ENCODE measurements at regions not wholly inside any gene's neighbourhood (a gene's known extent, or its start where the extent isn't known, plus 50 kb on each side); places are given as distances from the start of the nearest gene placed in this dataset.

DNA sequence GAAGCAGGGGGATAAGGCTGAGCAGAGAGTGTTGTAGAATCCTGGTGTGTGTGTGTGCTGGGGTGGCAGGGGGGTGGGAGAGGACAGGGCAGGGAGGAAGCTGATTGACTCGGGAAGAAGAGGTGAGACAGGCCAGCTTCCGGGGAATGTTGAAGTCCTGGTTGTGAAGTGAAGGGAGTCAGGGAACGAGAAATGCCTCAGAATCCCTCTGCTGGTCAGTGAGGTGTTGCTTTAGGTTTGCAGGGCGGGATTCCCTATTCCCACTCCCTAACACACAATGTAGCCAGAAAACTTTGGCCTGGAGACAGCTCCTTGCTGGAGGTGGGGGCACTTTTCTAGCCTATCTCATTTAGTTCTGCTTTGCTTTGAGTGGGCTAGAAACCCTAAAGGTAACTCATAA is 265.1 kb downstream of the HAUS1 start:
- H3K9ac ChIP-seq (replicated peaks; ENCODE audit: extremely low read depth, insufficient read depth, low read length): no peak overlapping the region
- no peaks in the 10 kb centered on the region for H3K36me3 ChIP-seq (ENCODE audit: control insufficient read depth in 2 of 2, extremely low read depth in 1 of 2, insufficient read depth in 2 of 2, low read length in 2 of 2)
- H3K4me2 ChIP-seq (ENCODE audit: insufficient read depth, low read length): no peak overlapping the region
- intact Hi-C loops (cut with micrococcal nuclease) (no loop called here), dilution Hi-C loops (cut with MboI; ENCODE audit: extremely low pct_ligation_motif_present, low sequenced_read_pairs) (no loop called here)
- POLR2A ChIA-PET: no interaction called here
- no peaks in the 10 kb centered on the region for H3K9me1 ChIP-seq (replicated peaks; ENCODE audit: control insufficient read depth, extremely low read depth, insufficient read depth, low read length)
- H3K4me1 ChIP-seq (ENCODE audit: control insufficient read depth, extremely low read depth, insufficient read depth, low read length): no peaks in the 10 kb centered on the region
- H3K79me2 ChIP-seq (ENCODE audit: control insufficient read depth, insufficient read depth, low read length): no peaks in the 10 kb centered on the region
- CTCF ChIA-PET: interaction anchor here (0.9 kb wide), 1 partner anchor 196 kb away, joined by 4 read pairs; a partner anchor contains a TSS
- H2AFZ ChIP-seq (ENCODE audit: low read depth, low read length): no peak overlapping the region
- H4K20me1 ChIP-seq (replicated peaks; ENCODE audit: control insufficient read depth, extremely low read depth, insufficient read depth, low read length): no peaks in the 10 kb centered on the region
- no peaks in the 10 kb centered on the region for H3K9me3 ChIP-seq (replicated peaks; ENCODE audit: control insufficient read depth, insufficient read depth, low read length)
- BruUV-seq (replicated peaks): no TSS peak
- FAIRE-seq: no peak
- TF ChIP-seq GATA2 (IDR thresholded peaks at IDR 0.05; ENCODE audit: insufficient read depth, insufficient read length, low read depth, low read length) (no peak), POLR2A (IDR thresholded peaks at IDR 0.05; ENCODE audit: low read depth, low read length) (no peak), FOS (IDR thresholded peaks at IDR 0.05; ENCODE audit: borderline replicate concordance, insufficient read depth, low read length) (no peak), JUN (IDR thresholded peaks at IDR 0.05; ENCODE audit: borderline replicate concordance, insufficient read depth, insufficient read length, low read depth) (no peak), POLR2AphosphoS5 (IDR thresholded peaks at IDR 0.05; ENCODE audit: insufficient read depth, low read depth, low read length) (no peak), MYC (IDR thresholded peaks at IDR 0.05; ENCODE audit: low read depth, low read length) (no peak), EZH2 (IDR thresholded peaks at IDR 0.05; ENCODE audit: borderline replicate concordance, low read depth, low read length, severe bottlenecking) (no peak)
- TF ChIP-seq, protein P1, sequence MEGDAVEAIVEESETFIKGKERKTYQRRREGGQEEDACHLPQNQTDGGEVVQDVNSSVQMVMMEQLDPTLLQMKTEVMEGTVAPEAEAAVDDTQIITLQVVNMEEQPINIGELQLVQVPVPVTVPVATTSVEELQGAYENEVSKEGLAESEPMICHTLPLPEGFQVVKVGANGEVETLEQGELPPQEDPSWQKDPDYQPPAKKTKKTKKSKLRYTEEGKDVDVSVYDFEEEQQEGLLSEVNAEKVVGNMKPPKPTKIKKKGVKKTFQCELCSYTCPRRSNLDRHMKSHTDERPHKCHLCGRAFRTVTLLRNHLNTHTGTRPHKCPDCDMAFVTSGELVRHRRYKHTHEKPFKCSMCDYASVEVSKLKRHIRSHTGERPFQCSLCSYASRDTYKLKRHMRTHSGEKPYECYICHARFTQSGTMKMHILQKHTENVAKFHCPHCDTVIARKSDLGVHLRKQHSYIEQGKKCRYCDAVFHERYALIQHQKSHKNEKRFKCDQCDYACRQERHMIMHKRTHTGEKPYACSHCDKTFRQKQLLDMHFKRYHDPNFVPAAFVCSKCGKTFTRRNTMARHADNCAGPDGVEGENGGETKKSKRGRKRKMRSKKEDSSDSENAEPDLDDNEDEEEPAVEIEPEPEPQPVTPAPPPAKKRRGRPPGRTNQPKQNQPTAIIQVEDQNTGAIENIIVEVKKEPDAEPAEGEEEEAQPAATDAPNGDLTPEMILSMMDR (IDR thresholded peaks at IDR 0.05; ENCODE audit: extremely low read depth in 1 of 2, insufficient read depth in 1 of 2, low read depth in 1 of 2, low read length in 2 of 2): no peak
- TF ChIP-seq, protein P2, sequence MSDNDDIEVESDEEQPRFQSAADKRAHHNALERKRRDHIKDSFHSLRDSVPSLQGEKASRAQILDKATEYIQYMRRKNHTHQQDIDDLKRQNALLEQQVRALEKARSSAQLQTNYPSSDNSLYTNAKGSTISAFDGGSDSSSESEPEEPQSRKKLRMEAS (IDR thresholded peaks at IDR 0.05; ENCODE audit: insufficient read depth, insufficient read length): no peak
- no peak overlapping the region for H3K27ac ChIP-seq (ENCODE audit: insufficient read depth, low read depth, low read length)
- no peaks in the 10 kb centered on the region for H3K27me3 ChIP-seq (ENCODE audit: control insufficient read depth in 2 of 2, insufficient read depth in 2 of 2, low read length in 2 of 2)
- no peak overlapping the region for H3K4me3 ChIP-seq (replicated peaks in 1 of 3; ENCODE audit: insufficient read depth in 1 of 3, low read depth in 1 of 3, low read length in 3 of 3)
- no peak for DNase-seq (ENCODE audit: low read depth, low spot score)
